Activated naive CD4-positive, alpha-beta T cell (primary cell): ENCODE measurements at regions not wholly inside any gene's neighbourhood (a gene's known extent, or its start where the extent isn't known, plus 50 kb on each side); places are given as distances from the start of the nearest gene placed in this dataset.

ENCODE experiments used
- DNase-seq, 4 experiments: peaks; one replicate each; lab custom pipeline; 2025; lab: John Stamatoyannopoulos, UW

GRCh38 chr11:134797411-134798089, 385.5 kb upstream of the B3GAT1 start:
- no peak for DNase-seq

- DNase-seq, result no peak
Measured at GRCh38 chr11:134795017-134795416, 383.0 kb upstream of the B3GAT1 start.

DNA sequence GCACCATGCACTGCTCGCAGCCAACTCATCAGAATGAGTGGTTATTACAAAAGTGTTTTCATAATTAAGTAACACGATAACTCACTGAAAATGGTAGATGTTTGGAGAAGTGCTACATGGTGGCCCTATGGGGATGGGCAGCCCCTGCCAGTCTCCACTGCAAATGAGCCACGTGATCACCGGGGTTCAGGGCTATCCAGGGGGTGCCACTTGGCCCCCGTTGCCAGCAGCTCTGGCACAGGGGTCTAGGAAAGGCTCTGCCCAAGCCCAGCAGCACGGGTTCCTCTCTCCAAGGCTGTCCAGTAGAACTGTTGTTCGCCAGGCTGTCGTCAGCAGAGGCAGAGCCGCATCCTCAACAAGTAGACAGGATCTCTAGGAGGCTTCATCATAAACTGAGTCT, 382.1 kb upstream of the B3GAT1 start:
- DNase-seq, result no peak

GRCh38 chr11:134792677-134793076, 380.6 kb upstream of the B3GAT1 start:
- DNase-seq, result no peak

DNA sequence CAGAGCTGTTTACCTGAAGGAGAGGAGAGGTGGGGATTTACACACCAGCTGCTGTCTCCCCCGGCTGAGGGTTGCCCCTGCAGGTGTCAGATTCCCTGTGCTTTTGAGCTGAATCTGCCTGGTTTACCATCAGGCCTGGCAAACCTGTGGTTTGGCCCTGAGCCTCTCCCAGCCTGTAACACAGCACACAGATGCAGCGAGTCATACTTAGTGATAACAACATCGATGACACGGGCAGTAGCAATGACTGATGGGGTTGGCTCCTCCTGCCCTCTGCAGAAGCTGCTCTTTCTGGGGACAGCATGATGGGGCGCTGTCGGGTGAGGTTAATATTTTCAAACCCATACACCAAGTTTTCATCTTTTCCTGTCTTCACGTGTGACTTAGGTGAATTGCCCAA, 380.0 kb upstream of the B3GAT1 start:
- DNase-seq, result no peak

DNA sequence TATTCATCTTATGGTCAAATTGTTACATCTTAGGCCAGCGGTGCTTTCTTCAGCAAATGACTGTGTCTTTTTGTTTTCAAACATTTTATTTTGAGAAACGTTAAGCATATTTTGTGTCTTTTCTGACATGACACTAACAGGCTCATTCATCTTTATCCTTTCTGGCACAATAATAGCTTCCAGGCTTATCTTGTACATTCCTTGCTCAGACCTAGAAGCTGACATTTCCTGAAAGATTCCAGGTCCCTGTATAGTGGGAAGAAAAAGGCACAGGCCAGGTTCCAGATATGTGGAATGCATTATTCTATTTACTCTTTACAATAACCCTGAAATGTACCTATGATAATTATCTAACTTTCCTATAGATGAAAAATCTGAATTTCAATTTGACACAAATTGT, 379.1 kb upstream of the B3GAT1 start:
- no peak for DNase-seq

- no peak for DNase-seq
Measured at GRCh38 chr11:134789104-134789503, 377.1 kb upstream of the B3GAT1 start.

DNA sequence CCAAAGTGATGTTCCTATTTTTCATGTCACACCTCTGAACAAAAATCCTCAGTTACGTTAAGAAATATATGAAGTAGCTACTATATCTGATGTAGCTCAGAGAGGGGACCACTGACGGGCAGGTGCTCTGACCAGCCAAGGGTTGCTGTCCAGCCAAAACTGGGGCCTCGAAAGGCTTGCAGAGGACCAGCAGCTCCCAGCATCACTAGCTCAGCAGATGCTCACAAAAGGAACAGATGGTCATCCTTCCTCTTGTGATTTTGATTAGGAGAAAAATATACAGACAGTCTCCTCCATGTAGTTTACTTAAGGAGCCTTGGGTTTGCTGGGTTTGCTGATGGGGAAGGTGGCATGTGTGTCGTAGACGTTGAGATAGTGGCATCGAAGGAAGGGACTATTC, 374.6 kb upstream of the B3GAT1 start:
- DNase-seq, result no peak

DNA sequence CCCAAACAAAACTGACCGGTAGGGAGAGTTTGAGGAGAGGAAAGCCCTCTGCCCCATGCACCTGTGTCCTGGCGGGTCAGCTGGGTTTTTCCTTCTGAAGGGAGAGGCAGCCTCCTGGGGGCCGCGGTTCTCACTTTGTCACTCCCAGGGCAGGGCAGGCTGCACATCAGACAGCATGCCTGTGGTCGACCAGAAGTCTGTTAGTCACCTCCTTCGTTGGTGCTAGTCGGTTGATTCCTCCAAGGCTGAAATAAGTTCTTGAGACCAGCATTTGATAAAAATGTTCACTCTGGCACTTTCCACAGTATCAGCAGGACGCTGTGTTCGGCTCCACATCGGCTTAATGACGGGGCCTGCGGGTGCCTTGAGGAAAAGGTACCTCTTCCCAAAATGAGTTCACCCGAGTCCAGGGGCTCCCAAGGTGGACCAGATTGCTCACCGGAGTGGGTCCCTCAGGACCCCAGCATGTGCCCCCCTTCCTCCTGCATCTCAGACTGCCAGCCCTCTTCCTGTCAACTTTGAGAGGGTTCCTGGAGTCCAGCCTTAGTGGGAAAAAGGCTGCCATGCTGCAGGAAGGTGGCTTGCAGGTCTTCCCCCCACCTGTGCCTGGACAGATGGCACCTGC, 373.7 kb upstream of the B3GAT1 start:
- DNase-seq, result no peak

GRCh38 chr11:134785059-134785458, 373.0 kb upstream of the B3GAT1 start:
- no peak for DNase-seq

DNA sequence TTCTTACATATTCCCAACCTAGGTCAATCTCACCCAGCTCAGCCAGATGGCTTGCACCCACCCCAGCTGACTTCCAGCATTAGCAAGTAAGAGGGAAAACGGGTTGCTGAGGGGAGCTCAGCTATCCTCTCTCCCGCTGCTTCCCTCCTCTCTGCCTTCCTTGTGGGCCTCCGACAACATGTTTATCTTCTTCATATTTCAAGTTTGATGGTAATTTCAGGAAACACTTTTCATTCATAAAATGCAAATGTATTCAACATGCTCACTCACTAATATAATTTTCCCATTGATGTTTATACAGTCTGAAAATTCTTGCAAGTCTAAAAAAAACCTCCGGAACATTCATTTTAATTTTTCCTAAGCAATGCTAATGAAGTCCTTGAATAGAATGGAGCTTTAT, 372.5 kb upstream of the B3GAT1 start:
- DNase-seq, result no peak

DNA sequence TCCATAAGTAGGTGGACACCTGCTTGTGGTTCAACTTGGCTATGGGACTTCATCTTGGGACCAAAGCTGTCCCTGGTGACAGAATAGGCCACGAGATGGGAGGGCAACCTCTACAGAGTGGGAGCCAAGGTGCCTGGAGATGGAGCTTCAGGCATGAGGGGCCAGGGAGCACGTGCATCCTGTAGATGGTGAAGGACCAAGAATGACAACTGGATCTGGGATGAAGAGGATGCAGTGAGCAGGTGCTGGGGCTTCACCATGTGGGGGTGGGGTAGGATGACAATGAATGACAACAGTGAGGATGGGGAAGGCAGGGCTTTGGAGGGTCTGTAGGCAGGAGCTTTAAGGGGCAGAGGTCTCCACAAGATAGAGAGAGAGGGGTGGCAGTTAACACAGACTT, 372.0 kb upstream of the B3GAT1 start:
- no peak for DNase-seq

DNA sequence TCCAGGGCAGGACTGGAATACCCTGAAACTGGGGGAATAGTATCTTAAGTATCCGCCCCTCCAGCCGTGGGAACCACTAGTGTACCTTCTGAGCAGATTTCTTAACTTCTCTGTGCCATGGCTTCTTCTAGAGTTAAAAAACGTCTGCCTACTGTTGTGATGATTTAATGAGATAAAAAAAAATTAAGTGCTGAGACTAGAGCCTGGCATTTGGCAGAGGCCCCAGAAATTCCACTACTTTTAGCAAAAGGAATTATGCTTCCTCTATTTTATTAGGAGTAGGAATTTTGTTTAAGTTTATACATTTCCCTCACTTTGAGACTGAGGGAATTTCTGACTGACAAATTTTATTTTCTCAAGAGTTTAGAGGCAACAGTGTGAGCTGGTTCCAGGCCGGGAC, 371.2 kb upstream of the B3GAT1 start:
- no peak for DNase-seq

DNA sequence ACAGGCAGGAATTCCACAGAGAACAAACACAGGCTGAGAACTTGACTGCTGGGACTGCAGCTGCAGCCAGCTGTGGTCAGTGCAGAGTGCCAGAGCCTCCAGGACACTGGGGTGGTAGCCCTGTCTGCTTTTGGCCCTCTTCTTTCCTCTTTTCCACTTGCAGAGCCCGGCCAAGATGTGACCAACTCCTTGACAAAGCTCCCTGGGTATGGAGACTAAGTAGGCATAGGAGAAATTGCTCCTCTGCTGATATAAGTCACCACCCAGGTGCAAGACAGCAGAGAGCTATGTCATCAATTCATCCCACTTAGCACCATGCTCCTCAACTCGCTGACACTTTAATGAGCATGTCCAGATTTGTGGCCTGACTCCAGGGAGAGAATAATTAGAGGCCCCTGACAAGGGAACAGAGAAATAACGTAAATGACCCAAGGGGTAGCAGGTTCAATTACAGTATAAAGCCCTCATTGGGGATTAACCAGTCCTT, 369.4 kb upstream of the B3GAT1 start:
- DNase-seq, result no peak

GRCh38 chr11:134780486-134781147, 368.6 kb upstream of the B3GAT1 start:
- no peak for DNase-seq

- DNase-seq, result no peak
Measured at GRCh38 chr11:134779179-134779578, 367.1 kb upstream of the B3GAT1 start.

DNA sequence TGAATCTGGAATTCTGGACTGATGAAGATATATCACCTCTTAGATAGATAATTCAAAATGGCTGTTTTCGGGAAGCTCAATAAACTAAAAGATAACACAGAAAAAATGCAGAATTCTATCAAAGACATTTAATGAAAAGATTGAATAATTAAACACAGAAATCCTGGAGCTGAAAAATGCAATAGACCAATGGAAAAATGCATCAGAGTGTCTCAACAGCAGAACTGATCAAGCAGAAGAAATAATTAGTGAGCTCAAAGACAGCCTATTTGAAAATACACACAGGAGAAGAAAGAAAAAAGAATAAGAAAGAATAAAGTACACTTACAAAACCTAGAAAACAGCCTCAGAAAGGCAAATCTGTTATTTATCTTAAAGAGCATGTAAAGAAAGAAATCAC, 356.4 kb upstream of the B3GAT1 start:
- DNase-seq, result no peak

GRCh38 chr11:134765565-134765964, 353.5 kb upstream of the B3GAT1 start:
- DNase-seq, result no peak

- no peak for DNase-seq
Measured at GRCh38 chr11:134764966-134765365, 352.9 kb upstream of the B3GAT1 start.

GRCh38 chr11:134764367-134764766, 352.3 kb upstream of the B3GAT1 start:
- DNase-seq, result no peak

- DNase-seq, result no peak
Measured at GRCh38 chr11:134763030-134763388, 351.0 kb upstream of the B3GAT1 start.

GRCh38 chr11:134762248-134763029, 350.4 kb upstream of the B3GAT1 start:
- no peak for DNase-seq

- no peak for DNase-seq
Measured at GRCh38 chr11:134761926-134762247, 349.8 kb upstream of the B3GAT1 start.
